NT2/D1 (cell line): ENCODE measurements at regions not wholly inside any gene's neighbourhood (a gene's known extent, or its start where the extent isn't known, plus 50 kb on each side); places are given as distances from the start of the nearest gene placed in this dataset.

Experiments used
- SUZ12 ChIP-seq: IDR thresholded peaks from 2 replicates; pipeline ENCODE4 v1.6.1; 2011; ENCODE audit not compliant: insufficient read length, insufficient read depth; ENCODE audit errors: extremely low read depth
- YY1 ChIP-seq: IDR thresholded peaks from 2 replicates; pipeline ENCODE4 v1.6.1; 2011; ENCODE audit not compliant: insufficient read length, insufficient read depth

GRCh38 chr20:29430531-29430930 lies 1826.9 kb upstream of the DEFB115 start:
- TF ChIP-seq YY1 (no peak), SUZ12 (no peak)
